ENCODE measurements at regions not wholly inside any gene's neighbourhood (a gene's known extent, or its start where the extent isn't known, plus 50 kb on each side); places are given as distances from the start of the nearest gene placed in this dataset.
"Not testable (repeated sequence)": the region's sequence is repeated elsewhere in the genome, so short reads cannot be mapped to it uniquely, and the experiment has no call there.

DNA sequence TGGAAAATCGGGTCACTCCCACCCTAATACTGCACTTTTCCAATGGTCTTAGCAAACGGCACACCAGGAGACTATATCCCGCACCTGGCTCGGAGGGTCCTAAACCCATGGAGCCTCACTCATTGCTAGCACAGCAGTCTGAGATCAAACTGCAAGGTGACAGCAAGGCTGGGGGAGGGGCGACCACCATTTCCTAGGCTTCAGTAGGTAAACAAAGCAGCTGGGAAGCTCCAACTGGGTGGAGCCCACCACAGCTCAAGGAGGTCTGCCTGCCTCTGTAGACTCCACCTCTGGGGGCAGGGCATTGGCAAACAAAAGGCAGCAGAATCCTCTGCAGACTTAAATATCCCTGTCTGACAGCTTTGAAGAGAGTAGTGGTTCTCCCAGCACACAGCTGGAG is 109.0 kb upstream of the DEFB108B start:
- peaks cover 17% of the 10 kb centered on the region for H3K27me3 Mint-ChIP-seq (ENCODE audit: low read depth)
- not testable (repeated sequence) for H3K9me3 Mint-ChIP-seq; DNase-seq (ENCODE audit: low read depth, low spot score)

DNA sequence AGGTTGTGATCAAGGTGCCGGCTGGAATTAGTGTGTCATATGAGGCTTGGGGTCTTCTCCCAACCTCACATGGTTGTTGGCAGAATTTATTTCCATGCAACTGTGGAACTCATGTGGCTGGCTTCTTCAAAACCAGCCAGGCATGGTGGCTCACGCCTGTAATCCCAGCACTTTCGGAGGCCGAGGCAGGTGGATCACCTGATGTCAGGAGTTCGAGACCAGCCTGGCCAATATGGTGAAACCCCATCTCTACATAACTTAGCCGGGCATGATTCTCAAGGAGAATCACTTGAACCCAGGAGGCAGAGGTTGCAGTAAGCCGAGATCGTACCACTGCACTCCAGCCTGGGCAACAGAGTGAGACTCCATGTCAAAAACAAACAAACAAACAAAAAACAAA is 102.3 kb upstream of the DEFB108B start:
- not testable (repeated sequence) for H3K27me3 Mint-ChIP-seq (ENCODE audit: low read depth); H3K4me1 Mint-ChIP-seq; H3K27ac Mint-ChIP-seq (ENCODE audit: unreplicated experiment); H3K36me3 Mint-ChIP-seq (ENCODE audit: low read depth); DNase-seq (ENCODE audit: low read depth, low spot score); H3K4me3 Mint-ChIP-seq; H3K9me3 Mint-ChIP-seq

More for the DNA sequence above, 109.0 kb upstream of the DEFB108B start:
- not testable (repeated sequence) for H3K4me3 Mint-ChIP-seq; H3K36me3 Mint-ChIP-seq (ENCODE audit: low read depth); H3K4me1 Mint-ChIP-seq; H3K27ac Mint-ChIP-seq (ENCODE audit: unreplicated experiment)

DNA sequence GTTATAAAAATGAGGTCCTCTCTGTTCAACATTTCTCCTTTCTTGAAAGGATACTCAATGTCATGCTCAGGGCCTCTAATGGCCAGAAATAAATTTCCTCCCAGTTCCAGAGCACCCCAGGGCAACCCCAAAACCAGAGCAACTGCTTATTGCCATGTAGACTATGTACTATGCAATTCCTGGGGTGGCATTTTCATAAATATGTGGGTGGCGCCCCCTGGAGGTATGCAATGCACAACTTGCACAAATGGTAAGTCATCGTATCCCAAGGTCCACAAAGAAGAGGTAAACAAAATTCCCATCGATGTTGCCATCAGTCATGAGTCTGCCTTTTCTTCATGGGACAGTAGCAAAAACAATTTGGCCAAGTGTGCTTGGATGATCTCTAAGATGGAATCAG is 98.6 kb upstream of the DEFB108B start:
- peak; percentile 6 for DNase-seq (ENCODE audit: low read depth, low spot score)
- not testable (repeated sequence) for H3K36me3 Mint-ChIP-seq (ENCODE audit: low read depth); H3K4me1 Mint-ChIP-seq; H3K27me3 Mint-ChIP-seq (ENCODE audit: low read depth); H3K9me3 Mint-ChIP-seq; H3K27ac Mint-ChIP-seq (ENCODE audit: unreplicated experiment); H3K4me3 Mint-ChIP-seq
- TF ChIP-seq, protein P1, sequence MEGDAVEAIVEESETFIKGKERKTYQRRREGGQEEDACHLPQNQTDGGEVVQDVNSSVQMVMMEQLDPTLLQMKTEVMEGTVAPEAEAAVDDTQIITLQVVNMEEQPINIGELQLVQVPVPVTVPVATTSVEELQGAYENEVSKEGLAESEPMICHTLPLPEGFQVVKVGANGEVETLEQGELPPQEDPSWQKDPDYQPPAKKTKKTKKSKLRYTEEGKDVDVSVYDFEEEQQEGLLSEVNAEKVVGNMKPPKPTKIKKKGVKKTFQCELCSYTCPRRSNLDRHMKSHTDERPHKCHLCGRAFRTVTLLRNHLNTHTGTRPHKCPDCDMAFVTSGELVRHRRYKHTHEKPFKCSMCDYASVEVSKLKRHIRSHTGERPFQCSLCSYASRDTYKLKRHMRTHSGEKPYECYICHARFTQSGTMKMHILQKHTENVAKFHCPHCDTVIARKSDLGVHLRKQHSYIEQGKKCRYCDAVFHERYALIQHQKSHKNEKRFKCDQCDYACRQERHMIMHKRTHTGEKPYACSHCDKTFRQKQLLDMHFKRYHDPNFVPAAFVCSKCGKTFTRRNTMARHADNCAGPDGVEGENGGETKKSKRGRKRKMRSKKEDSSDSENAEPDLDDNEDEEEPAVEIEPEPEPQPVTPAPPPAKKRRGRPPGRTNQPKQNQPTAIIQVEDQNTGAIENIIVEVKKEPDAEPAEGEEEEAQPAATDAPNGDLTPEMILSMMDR (conservative IDR thresholded peaks at IDR 0.05): peak; percentile 47

DNA sequence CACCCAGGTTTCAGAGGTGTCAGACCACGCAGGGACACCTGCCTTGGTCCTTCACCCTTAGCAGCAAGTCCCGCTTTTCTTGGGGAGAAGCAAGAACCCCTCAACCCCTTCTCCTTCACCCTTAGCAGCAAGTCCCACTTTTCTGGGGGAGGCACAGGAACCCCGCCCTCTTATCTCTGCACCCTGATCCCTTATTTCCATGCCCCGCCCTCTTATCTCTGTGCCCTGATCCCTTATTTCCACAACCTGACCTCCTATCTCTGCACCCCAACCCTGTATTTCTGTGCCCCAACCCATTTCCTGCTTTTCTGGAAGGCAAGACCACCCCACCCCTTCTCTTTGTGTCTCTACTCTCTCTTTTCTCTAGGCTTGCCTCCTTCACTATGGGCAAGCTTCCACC is 94.7 kb upstream of the DEFB108B start:
- H3K36me3 Mint-ChIP-seq (ENCODE audit: low read depth): not testable (repeated sequence)

DNA sequence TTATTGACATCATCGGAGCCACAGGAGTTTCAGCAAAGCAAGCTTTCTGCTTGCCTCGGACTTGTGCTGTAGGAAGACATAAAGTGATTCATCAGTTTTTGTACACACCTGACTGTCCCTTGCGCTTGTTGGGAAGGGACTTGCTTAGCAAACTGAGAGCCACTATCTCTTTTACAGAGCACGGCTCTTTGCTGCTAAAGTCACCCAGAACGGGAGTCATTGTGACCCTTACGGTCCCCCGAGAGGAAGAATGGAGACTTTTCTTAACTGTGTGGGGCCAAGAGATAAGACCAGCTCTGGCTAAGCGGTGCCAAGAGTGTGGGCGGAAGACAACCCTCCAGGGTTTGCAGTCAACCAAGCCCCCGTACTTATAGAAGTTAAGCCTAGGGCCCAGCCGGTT is 89.6 kb upstream of the DEFB108B start:
- DNase-seq (ENCODE audit: low read depth, low spot score); H3K4me3 Mint-ChIP-seq; H3K36me3 Mint-ChIP-seq (ENCODE audit: low read depth); H3K9me3 Mint-ChIP-seq; H3K27ac Mint-ChIP-seq (ENCODE audit: unreplicated experiment); H3K27me3 Mint-ChIP-seq (ENCODE audit: low read depth): not testable (repeated sequence)
- H3K4me1 Mint-ChIP-seq: peaks cover 14% of the 10 kb centered on the region

More for the DNA sequence above, 94.7 kb upstream of the DEFB108B start:
- H3K4me3 Mint-ChIP-seq; H3K9me3 Mint-ChIP-seq; H3K4me1 Mint-ChIP-seq; H3K27me3 Mint-ChIP-seq (ENCODE audit: low read depth); DNase-seq (ENCODE audit: low read depth, low spot score); H3K27ac Mint-ChIP-seq (ENCODE audit: unreplicated experiment): not testable (repeated sequence)

DNA sequence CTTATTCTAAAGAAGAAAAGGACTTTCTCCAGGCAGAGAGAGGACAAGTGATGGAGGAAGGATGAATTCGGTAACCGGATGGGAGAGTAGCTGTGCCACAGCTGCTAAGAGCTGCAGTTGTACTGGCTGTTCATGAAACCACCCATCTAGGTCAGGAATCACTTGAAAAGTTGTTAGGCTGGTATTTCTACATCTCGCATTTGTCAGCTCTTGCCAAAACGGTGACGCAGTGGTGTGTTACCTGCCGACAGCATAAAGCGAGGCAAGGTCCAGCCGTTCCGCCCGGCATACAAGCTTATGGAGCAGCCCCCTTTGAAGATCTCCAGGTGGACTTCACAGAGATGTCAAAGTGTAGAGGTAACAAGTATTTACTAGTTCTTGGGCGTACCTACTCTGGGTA is 87.3 kb upstream of the DEFB108B start:
- DNase-seq (ENCODE audit: low read depth, low spot score); H3K27ac Mint-ChIP-seq (ENCODE audit: unreplicated experiment); H3K36me3 Mint-ChIP-seq (ENCODE audit: low read depth); H3K9me3 Mint-ChIP-seq; H3K4me3 Mint-ChIP-seq: not testable (repeated sequence)
- Mint-ChIP-seq H3K4me1 (peaks cover 24% of the 10 kb centered on the region), H3K27me3 (ENCODE audit: low read depth) (peaks cover 14% of the 10 kb centered on the region)

DNA sequence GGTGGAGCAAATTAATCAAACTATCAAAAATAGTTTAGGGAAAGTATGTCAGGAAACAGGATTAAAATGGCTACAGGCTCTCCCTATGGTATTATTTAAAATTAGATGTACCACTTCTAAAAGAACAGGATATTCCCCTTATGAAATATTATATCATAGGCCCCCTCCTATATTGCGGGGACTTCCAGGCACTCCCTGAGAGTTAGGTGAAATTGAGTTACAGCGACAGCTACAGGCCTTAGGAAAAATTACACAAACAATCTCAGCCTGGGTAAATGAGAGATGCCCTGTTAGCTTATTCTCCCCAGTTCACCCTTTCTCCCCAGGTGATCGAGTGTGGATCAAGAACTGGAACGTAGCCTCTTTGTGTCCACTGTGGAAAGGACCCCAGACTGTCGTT is 86.7 kb upstream of the DEFB108B start:
- H3K4me1 Mint-ChIP-seq: peaks cover 24% of the 10 kb centered on the region
- H3K27ac Mint-ChIP-seq (ENCODE audit: unreplicated experiment); DNase-seq (ENCODE audit: low read depth, low spot score); H3K36me3 Mint-ChIP-seq (ENCODE audit: low read depth); H3K9me3 Mint-ChIP-seq; H3K4me3 Mint-ChIP-seq: not testable (repeated sequence)
- peaks cover 19% of the 10 kb centered on the region for H3K27me3 Mint-ChIP-seq (ENCODE audit: low read depth)

DNA sequence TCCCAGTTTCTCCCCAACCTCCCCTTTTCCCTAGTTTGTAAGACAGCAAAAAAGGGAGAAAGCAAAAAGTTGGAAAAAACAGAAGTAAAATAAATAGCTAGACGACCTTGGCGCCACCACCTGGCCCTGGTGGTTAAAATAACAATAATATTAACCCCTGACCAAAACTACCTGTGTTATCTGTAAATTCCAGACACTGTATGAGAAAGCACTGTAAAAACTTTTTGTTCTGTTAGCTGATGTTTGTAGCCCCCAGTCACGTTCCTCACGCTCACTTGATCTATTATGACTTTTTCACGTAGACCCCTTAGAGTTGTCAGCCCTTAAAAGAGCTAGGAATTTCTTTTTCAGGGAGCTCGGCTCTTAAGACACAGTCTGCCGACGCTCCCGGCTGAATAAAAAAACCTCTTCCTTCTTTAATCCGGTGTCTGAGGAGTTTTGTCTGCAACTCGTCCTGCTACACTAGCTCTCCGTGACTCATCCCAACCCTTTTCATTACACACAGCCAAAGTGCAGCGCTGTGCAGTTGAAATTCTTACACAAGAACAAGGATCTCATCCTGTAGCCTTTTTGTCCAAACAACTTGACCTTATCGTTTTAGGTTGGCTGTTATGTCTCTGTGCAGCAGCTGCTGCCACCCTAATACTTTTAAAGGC is 83.9 kb upstream of the DEFB108B start:
- H3K4me1 Mint-ChIP-seq: peaks cover 19% of the 10 kb centered on the region
- TF ChIP-seq, protein P1 (conservative IDR thresholded peaks at IDR 0.05): peak; percentile 26
- not testable (repeated sequence) for H3K27ac Mint-ChIP-seq (ENCODE audit: unreplicated experiment); DNase-seq (ENCODE audit: low read depth, low spot score); H3K36me3 Mint-ChIP-seq (ENCODE audit: low read depth); H3K9me3 Mint-ChIP-seq; H3K4me3 Mint-ChIP-seq
- peaks cover 37% of the 10 kb centered on the region for H3K27me3 Mint-ChIP-seq (ENCODE audit: low read depth)

All from neural crest cell (in vitro differentiated cells).